GM12878 (cell line): ENCODE measurements at regions not wholly inside any gene's neighbourhood (a gene's known extent, or its start where the extent isn't known, plus 50 kb on each side); places are given as distances from the start of the nearest gene placed in this dataset.

Experiments used
- ATAC-seq: fragments of 200-7000 bp; cut with Tn5 transposase; 3 replicates; pipeline ENCODE4 v1.9.1; 2020; ENCODE audit warnings: mild to moderate bottlenecking, moderate library complexity
- BruUV-seq: library from RNA; stranded (reverse); fragments of 400-500 nt; replicated peaks from 2 replicates; lab custom pipeline; 2021; lab: Mats Ljungman, UMichigan
- CTCF ChIA-PET: fragments of 300-600 bp; sonication (Branson Sonifier 250); formaldehyde crosslinking; extraction: SDS; loops from one replicate; lab custom pipeline; 2021; ENCODE audit warnings: inconsistent platforms; lab: Yijun Ruan, JAX
- POLR2A ChIA-PET: fragments of 350-600 bp; formaldehyde crosslinking; extraction: SDS; loops from one replicate; lab custom pipeline; 2021; ENCODE audit warnings: inconsistent platforms; lab: Charles Lee
- RAD21 ChIA-PET: fragments of 300-600 bp; sonication (Branson Sonifier 250); formaldehyde crosslinking; loops from one replicate; lab custom pipeline; 2023; ENCODE audit warnings: antibody characterized with exemption; ENCODE audit not compliant: unreplicated experiment; lab: Charles Lee
- SMC1A ChIA-PET: fragments of 300-600 bp; sonication (Branson Sonifier 250); formaldehyde crosslinking; loops from one replicate; lab custom pipeline; 2023; ENCODE audit not compliant: unreplicated experiment, uncharacterized antibody; lab: Charles Lee
- DNase-seq: peaks from one replicate; pipeline ENCODE4 v3.0.0-alpha.2; 2011; ENCODE audit warnings: low read depth, low spot score
- FAIRE-seq: peaks from 3 replicates; lab custom pipeline; 2011; peaks lifted over from hg19 to GRCh38; lab: Jason Lieb, UNC
- H2AFZ ChIP-seq: 2 replicates; pipeline ENCODE4 v1.6.0; 2011; ENCODE audit warnings: low read depth, low read length, control low read depth; ENCODE audit not compliant: control insufficient read depth
- H3K27ac ChIP-seq: 2 replicates; pipeline ENCODE4 v1.5.1; 2011; ENCODE audit warnings: control low read depth; ENCODE audit not compliant: control insufficient read depth, insufficient read depth
- H3K27me3 ChIP-seq, 2 experiments: replicated peaks in 1 of 2; 2 replicates each; pipeline versions ENCODE4 v1.6.0 to v1.6.1; 2011; ENCODE audit warnings: low read length in 1 of 2; ENCODE audit not compliant: control insufficient read depth in 2 of 2, insufficient read depth in 2 of 2
- H3K36me3 ChIP-seq, 2 experiments: 2 replicates each; pipeline ENCODE4 v1.5.1; 2011; ENCODE audit warnings: low read length in 1 of 2; ENCODE audit not compliant: control insufficient read depth in 2 of 2, insufficient read depth in 2 of 2
- H3K4me1 ChIP-seq: 2 replicates; pipeline ENCODE4 v1.6.1; 2011; ENCODE audit warnings: mild to moderate bottlenecking, low read length, moderate library complexity, mixed read lengths; ENCODE audit not compliant: control insufficient read depth, insufficient read depth
- H3K4me2 ChIP-seq: 2 replicates; pipeline ENCODE4 v1.6.0; 2011; ENCODE audit warnings: control low read depth; ENCODE audit not compliant: control insufficient read depth, insufficient read depth
- H3K4me3 ChIP-seq: fragments of 200-600 bp; sonication (generic); 2 replicates; pipeline ENCODE4 v1.5.1; 2016
- H3K79me2 ChIP-seq: 2 replicates; pipeline ENCODE4 v1.6.0; 2011; ENCODE audit warnings: low read length; ENCODE audit not compliant: control insufficient read depth, insufficient read depth
- H3K9ac ChIP-seq: 2 replicates; pipeline ENCODE4 v1.8.0; 2011; ENCODE audit warnings: low read length, control low read depth, mixed read lengths; ENCODE audit not compliant: control insufficient read depth, insufficient read depth
- H3K9me3 ChIP-seq: replicated peaks from 3 replicates; pipeline ENCODE4 v1.5.1; 2011; ENCODE audit warnings: mild to moderate bottlenecking, low read length; ENCODE audit not compliant: control insufficient read depth, insufficient read depth
- H4K20me1 ChIP-seq: 2 replicates; pipeline ENCODE4 v1.6.0; 2011; ENCODE audit not compliant: control insufficient read depth, insufficient read depth
- ATF7 ChIP-seq: fragments of 450-650 bp; IDR thresholded peaks from 2 replicates; pipeline ENCODE4 v1.6.1; 2016; ENCODE audit warnings: low read depth, mild to moderate bottlenecking
- BACH1 ChIP-seq: fragments of 450-650 bp; IDR thresholded peaks from 2 replicates; pipeline ENCODE4 v1.6.1; 2017; ENCODE audit warnings: mild to moderate bottlenecking, borderline replicate concordance
- BMI1 ChIP-seq: fragments of 450-650 bp; IDR thresholded peaks from 2 replicates; pipeline ENCODE4 v1.6.1; 2016; ENCODE audit warnings: mild to moderate bottlenecking, moderate library complexity, borderline replicate concordance
- CBX5 ChIP-seq: sonication (generic); IDR thresholded peaks from 2 replicates; pipeline ENCODE4 v1.6.1; 2016; ENCODE audit warnings: low read depth, moderate library complexity, mild to moderate bottlenecking, inconsistent platforms
- HCFC1 ChIP-seq: fragments of 150-350 bp; IDR thresholded peaks from 2 replicates; pipeline ENCODE4 v1.6.1; 2014; ENCODE audit warnings: low read length
- HSF1 ChIP-seq: fragments of 150-350 bp; IDR thresholded peaks from 2 replicates; pipeline ENCODE4 v1.6.1; 2014; ENCODE audit warnings: mild to moderate bottlenecking, low read depth, low read length
- JUNB ChIP-seq: IDR thresholded peaks from 2 replicates; pipeline ENCODE4 v1.6.1; 2016; ENCODE audit warnings: antibody characterized with exemption, mild to moderate bottlenecking
- KLF5 ChIP-seq: fragments of 450-650 bp; IDR thresholded peaks from 2 replicates; pipeline ENCODE4 v1.6.1; 2014; ENCODE audit warnings: mild to moderate bottlenecking; ENCODE audit not compliant: partially characterized antibody
- PML ChIP-seq: IDR thresholded peaks from 2 replicates; pipeline ENCODE4 v1.6.1; 2012; ENCODE audit warnings: low read length, inconsistent platforms
- SMAD1 ChIP-seq: fragments of 450-650 bp; IDR thresholded peaks from 2 replicates; pipeline ENCODE4 v1.6.1; 2018; ENCODE audit warnings: mild to moderate bottlenecking, low read depth; ENCODE audit not compliant: partially characterized antibody
- SRF ChIP-seq, 2 experiments: IDR thresholded peaks; 2 replicates each; pipeline ENCODE4 v1.6.1; 2011; ENCODE audit warnings: low read depth in 2 of 2, low read length in 2 of 2, mild to moderate bottlenecking in 1 of 2, moderate library complexity in 1 of 2
- STAT3 ChIP-seq: IDR thresholded peaks from 2 replicates; pipeline ENCODE4 v1.6.1; 2011; ENCODE audit warnings: low read depth, low read length, improper control_type of control experiment
- WGBS: methylation state at CpG from one replicate; pipeline ENCODE4 v1.1.6; 2016; ENCODE audit warnings: low lambda C conversion rate; ENCODE audit not compliant: insufficient replicate concordance, insufficient coverage; ENCODE audit errors: missing lambda C conversion rate; 5-methylcytosine and 5-hydroxymethylcytosine counted together
- in situ Hi-C: fragments of 300-500 bp; cut with MboI; formaldehyde crosslinking; loops from 9 replicates; pipeline ENCODE4 v1.14.3; 2018; ENCODE audit warnings: mixed read lengths
- intact Hi-C: fragments of 100-400 bp; cut with micrococcal nuclease; formaldehyde crosslinking; loops from one replicate; pipeline ENCODE4 v1.14.2; 2022; ENCODE audit not compliant: unreplicated experiment
- TF ChIP-seq, protein P1 (sequence below): fragments of 450-650 bp; conservative IDR thresholded peaks from 2 replicates; pipeline ENCODE4 v1.6.1; 2017; ENCODE audit warnings: mild to moderate bottlenecking, moderate library complexity

DNA sequence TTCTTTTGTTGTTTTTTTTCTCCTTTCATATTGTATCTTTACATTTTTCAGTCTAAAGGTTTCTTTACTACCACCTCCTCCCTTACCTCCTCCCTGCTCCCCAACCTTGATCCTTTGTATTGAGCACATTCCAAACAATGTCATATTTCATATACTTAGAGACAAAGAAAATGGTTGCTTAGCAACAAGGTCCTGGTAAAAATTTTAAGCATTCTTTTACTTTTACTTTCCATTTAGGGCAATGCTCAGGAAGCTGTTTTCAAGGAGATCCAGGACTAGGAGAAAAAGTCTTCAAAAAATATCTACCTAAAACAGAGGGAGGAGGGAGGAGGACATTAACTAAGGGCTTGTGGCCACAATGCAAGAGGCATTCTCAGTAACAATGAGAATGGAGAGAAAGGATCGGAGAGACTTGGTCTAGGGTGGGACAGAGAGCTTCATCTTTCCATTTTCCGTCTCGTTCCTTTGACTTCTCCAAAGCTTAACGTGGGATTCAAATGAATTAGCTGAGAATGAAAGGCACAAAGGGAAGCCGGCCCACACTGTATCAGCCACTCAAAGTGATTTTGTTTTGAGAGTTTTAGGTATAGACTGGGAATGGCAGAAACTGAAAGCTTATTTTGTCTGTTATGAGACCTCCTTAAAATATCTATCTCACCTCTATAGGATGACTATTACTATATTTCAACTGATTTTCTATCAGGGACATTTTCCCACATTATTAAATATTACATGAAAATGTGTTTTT is 455.7 kb downstream of the RAB38 start:
- TF ChIP-seq ATF7 (no peak), BMI1 (peak; percentile 76)
- Histone ChIP-seq H3K79me2 (no peaks in the 10 kb centered on the region), H2AFZ (no peak overlapping the region), H3K9me3 (no peaks in the 10 kb centered on the region), H3K27me3 (no peaks in the 10 kb centered on the region), H3K27ac (no peak overlapping the region), H3K36me3 (no peaks in the 10 kb centered on the region), H3K4me1 (no peaks in the 10 kb centered on the region), H3K9ac (no peak overlapping the region), H4K20me1 (no peaks in the 10 kb centered on the region), H3K4me3 (no peak overlapping the region), H3K4me2 (no peak overlapping the region)
- ChIA-PET RAD21 (no interaction called here), SMC1A (interaction anchor here (1.1 to 1.4 kb wide), 2 partner anchors 9 to 253 kb away, joined by 3 read pairs; no protein-coding TSS in a partner anchor), POLR2A (no interaction called here), CTCF (no interaction called here)
- WGBS, result 23% methylated on average over 5 of the region's 5 CpGs
- no peak for ATAC-seq
- no peak for DNase-seq
- FAIRE-seq, result no peak
- in situ Hi-C loops (loop anchor here (5.0 kb wide), 1 partner anchor 823 kb away; no protein-coding TSS in a partner anchor), intact Hi-C loops (loop anchor here (10.0 kb wide), 2 partner anchors 255 to 1165 kb away; no protein-coding TSS in a partner anchor)
- no TSS peak for BruUV-seq

GRCh38 chr11:87712802-87713202 is 462.4 kb downstream of the RAB38 start:
- in situ Hi-C loops, result no loop called here
- Histone ChIP-seq H2AFZ (no peak overlapping the region), H3K27ac (no peak overlapping the region), H3K9me3 (no peaks in the 10 kb centered on the region), H3K4me1 (no peaks in the 10 kb centered on the region), H3K36me3 (no peaks in the 10 kb centered on the region), H3K9ac (no peak overlapping the region), H3K27me3 (no peaks in the 10 kb centered on the region; a peak in 1 of 4 replicates), H3K4me3 (no peak overlapping the region), H3K79me2 (no peaks in the 10 kb centered on the region), H4K20me1 (no peaks in the 10 kb centered on the region), H3K4me2 (no peak overlapping the region)
- intact Hi-C loops, result no loop called here
- SMC1A ChIA-PET, result no interaction called here
- FAIRE-seq (no peak), ATAC-seq (no peak), DNase-seq (no peak)
- CTCF ChIA-PET, result interaction anchor here (1.5 kb wide), 1 partner anchor 10 kb away, joined by 4 read pairs; no protein-coding TSS in a partner anchor
- RAD21 ChIA-PET, result no interaction called here
- no TSS peak for BruUV-seq
- POLR2A ChIA-PET, result no interaction called here
- WGBS, result 45% methylated on average over 3 of the region's 3 CpGs
- TF ChIP-seq BACH1, result no peak
- TF ChIP-seq SRF (IDR thresholded peaks at IDR 0.05; ENCODE audit: low read depth in 2 of 2, low read length in 2 of 2), result no peak
- TF ChIP-seq CBX5, result no peak
- TF ChIP-seq SMAD1, result no peak
- no peak for TF ChIP-seq HSF1
- no peak for TF ChIP-seq STAT3
- TF ChIP-seq KLF5, result no peak
- TF ChIP-seq PML, result no peak
- TF ChIP-seq, protein P1, sequence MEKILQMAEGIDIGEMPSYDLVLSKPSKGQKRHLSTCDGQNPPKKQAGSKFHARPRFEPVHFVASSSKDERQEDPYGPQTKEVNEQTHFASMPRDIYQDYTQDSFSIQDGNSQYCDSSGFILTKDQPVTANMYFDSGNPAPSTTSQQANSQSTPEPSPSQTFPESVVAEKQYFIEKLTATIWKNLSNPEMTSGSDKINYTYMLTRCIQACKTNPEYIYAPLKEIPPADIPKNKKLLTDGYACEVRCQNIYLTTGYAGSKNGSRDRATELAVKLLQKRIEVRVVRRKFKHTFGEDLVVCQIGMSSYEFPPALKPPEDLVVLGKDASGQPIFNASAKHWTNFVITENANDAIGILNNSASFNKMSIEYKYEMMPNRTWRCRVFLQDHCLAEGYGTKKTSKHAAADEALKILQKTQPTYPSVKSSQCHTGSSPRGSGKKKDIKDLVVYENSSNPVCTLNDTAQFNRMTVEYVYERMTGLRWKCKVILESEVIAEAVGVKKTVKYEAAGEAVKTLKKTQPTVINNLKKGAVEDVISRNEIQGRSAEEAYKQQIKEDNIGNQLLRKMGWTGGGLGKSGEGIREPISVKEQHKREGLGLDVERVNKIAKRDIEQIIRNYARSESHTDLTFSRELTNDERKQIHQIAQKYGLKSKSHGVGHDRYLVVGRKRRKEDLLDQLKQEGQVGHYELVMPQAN, result no peak
- TF ChIP-seq JUNB, result no peak
- TF ChIP-seq HCFC1, result no peak
